HEK293T (cell line): ENCODE measurements at regions not wholly inside any gene's neighbourhood (a gene's known extent, or its start where the extent isn't known, plus 50 kb on each side); places are given as distances from the start of the nearest gene placed in this dataset.

Experiments
- CTCF ChIA-PET: fragments of 350-600 bp; formaldehyde crosslinking; extraction: SDS; loops from one replicate; lab custom pipeline; 2021; ENCODE audit warnings: antibody characterized with exemption, inconsistent platforms; lab: Yijun Ruan, JAX
- POLR2A ChIA-PET: fragments of 350-600 bp; formaldehyde crosslinking; extraction: SDS; loops from one replicate; lab custom pipeline; 2020; ENCODE audit warnings: antibody characterized with exemption, inconsistent platforms; lab: Yijun Ruan, JAX
- DNase-seq: peaks from one replicate; pipeline ENCODE4 v3.0.0; 2012; ENCODE audit warnings: mixed read lengths; ENCODE audit errors: extremely low spot score
- ARNT ChIP-seq: fragments of 450-650 bp; IDR thresholded peaks from 2 replicates; pipeline ENCODE4 v1.6.1; 2017; ENCODE audit warnings: mild to moderate bottlenecking
- BHLHE40 ChIP-seq: fragments of 450-650 bp; IDR thresholded peaks from 2 replicates; pipeline ENCODE4 v1.6.1; 2016; ENCODE audit warnings: mild to moderate bottlenecking, moderate library complexity, borderline replicate concordance
- CTBP1 ChIP-seq: fragments of 450-650 bp; IDR thresholded peaks from 2 replicates; pipeline ENCODE4 v1.6.1; 2016; ENCODE audit warnings: borderline replicate concordance
- ELF4 ChIP-seq: fragments of 450-650 bp; IDR thresholded peaks from 2 replicates; pipeline ENCODE4 v1.6.1; 2017; ENCODE audit warnings: antibody characterized with exemption
- FOXA1 ChIP-seq: fragments of 450-650 bp; IDR thresholded peaks from 2 replicates; pipeline ENCODE4 v1.6.1; 2016; ENCODE audit warnings: mild to moderate bottlenecking
- FOXK2 ChIP-seq: fragments of 450-650 bp; IDR thresholded peaks from 2 replicates; pipeline ENCODE4 v1.6.1; 2016; ENCODE audit warnings: mild to moderate bottlenecking
- FOXM1 ChIP-seq: fragments of 450-650 bp; IDR thresholded peaks from 2 replicates; pipeline ENCODE4 v1.6.1; 2017; ENCODE audit warnings: mild to moderate bottlenecking, borderline replicate concordance
- HDGF ChIP-seq: fragments of 450-650 bp; IDR thresholded peaks from 2 replicates; pipeline ENCODE4 v1.6.1; 2017; ENCODE audit warnings: antibody characterized with exemption, borderline replicate concordance
- L3MBTL2 ChIP-seq: fragments of 450-650 bp; conservative IDR thresholded peaks from 2 replicates; pipeline ENCODE4 v1.6.1; 2016; ENCODE audit warnings: mild to moderate bottlenecking
- LEF1 ChIP-seq: fragments of 450-650 bp; IDR thresholded peaks from 2 replicates; pipeline ENCODE4 v1.6.1; 2017; ENCODE audit warnings: mild to moderate bottlenecking, borderline replicate concordance
- NFRKB ChIP-seq: fragments of 450-650 bp; IDR thresholded peaks from 2 replicates; pipeline ENCODE4 v1.6.1; 2016; ENCODE audit warnings: mild to moderate bottlenecking, moderate library complexity
- PKNOX1 ChIP-seq: fragments of 450-650 bp; IDR thresholded peaks from 2 replicates; pipeline ENCODE4 v1.6.1; 2016
- SP1 ChIP-seq: fragments of 450-650 bp; IDR thresholded peaks from 2 replicates; pipeline ENCODE4 v1.6.1; 2017
- SUZ12 ChIP-seq: fragments of 450-650 bp; IDR thresholded peaks from 2 replicates; pipeline ENCODE4 v1.6.1; 2016; ENCODE audit warnings: mild to moderate bottlenecking
- TARDBP ChIP-seq: fragments of 450-650 bp; IDR thresholded peaks from 2 replicates; pipeline ENCODE4 v1.6.1; 2016
- ZNF384 ChIP-seq: fragments of 450-650 bp; IDR thresholded peaks from 2 replicates; pipeline ENCODE4 v1.6.1; 2016

GRCh38 chr5:125100951-125101350 lies 354.5 kb upstream of the ZNF608 start:
- no peak for TF ChIP-seq NFRKB
- no peak for TF ChIP-seq ELF4
- no peak for TF ChIP-seq BHLHE40
- no peak for TF ChIP-seq CTBP1
- no peak for TF ChIP-seq ZNF384
- TF ChIP-seq L3MBTL2: no peak
- TF ChIP-seq LEF1: no peak
- TF ChIP-seq FOXM1: no peak
- TF ChIP-seq PKNOX1: no peak
- no peak for TF ChIP-seq TARDBP
- no peak for TF ChIP-seq FOXK2
- no peak for TF ChIP-seq FOXA1
- TF ChIP-seq SP1: no peak
- TF ChIP-seq SUZ12: no peak
- ChIA-PET CTCF (no interaction called here), POLR2A (no interaction called here)
- DNase-seq: no peak

- CTCF ChIA-PET: no interaction called here
- DNase-seq: no peak
- TF ChIP-seq ZNF384: no peak
- no peak for TF ChIP-seq ELF4
- TF ChIP-seq PKNOX1: no peak
- TF ChIP-seq SUZ12: no peak
- no peak for TF ChIP-seq LEF1
- no peak for TF ChIP-seq HDGF
- no peak for TF ChIP-seq FOXA1
- TF ChIP-seq NFRKB: no peak
- no peak for TF ChIP-seq BHLHE40
- no peak for TF ChIP-seq ARNT
- no peak for TF ChIP-seq L3MBTL2
- TF ChIP-seq SP1: no peak
- no peak for TF ChIP-seq CTBP1
- no peak for TF ChIP-seq FOXM1
- no peak for TF ChIP-seq TARDBP
- TF ChIP-seq FOXK2: no peak
- POLR2A ChIA-PET: no interaction called here
Observed at GRCh38 chr5:125103459-125103858, 357.0 kb upstream of the ZNF608 start.

DNA sequence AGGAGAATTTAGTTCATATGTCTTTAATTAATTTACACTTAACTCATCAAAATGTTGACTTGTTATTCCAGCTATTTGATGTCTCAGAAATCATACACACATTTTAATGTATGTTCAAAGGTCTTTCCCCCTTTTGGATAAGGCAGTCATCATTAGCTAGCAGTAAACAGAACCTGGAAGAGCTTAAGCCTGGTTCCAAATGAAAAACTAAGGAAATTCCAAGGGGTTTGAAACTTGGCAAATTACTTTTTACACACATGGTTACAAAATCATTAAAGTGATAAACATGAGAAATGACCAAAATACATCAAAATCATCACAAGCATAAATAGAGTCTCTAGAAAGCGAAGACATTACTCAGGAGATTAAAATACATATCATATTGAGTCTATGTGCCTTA lies 359.8 kb upstream of the ZNF608 start:
- no peak for DNase-seq
- POLR2A ChIA-PET: no interaction called here
- TF ChIP-seq ZNF384 (no peak), SP1 (no peak)
- CTCF ChIA-PET: no interaction called here

GRCh38 chr5:125106881-125107280 lies 360.4 kb upstream of the ZNF608 start:
- ChIA-PET CTCF (no interaction called here), POLR2A (no interaction called here)
- no peak for DNase-seq
- TF ChIP-seq LEF1 (no peak), ELF4 (no peak), SUZ12 (no peak), SP1 (no peak), ZNF384 (no peak), FOXM1 (no peak), L3MBTL2 (no peak), NFRKB (no peak), BHLHE40 (no peak), CTBP1 (no peak), ARNT (no peak), HDGF (no peak), TARDBP (no peak), FOXA1 (no peak), PKNOX1 (no peak), FOXK2 (no peak)

- POLR2A ChIA-PET: no interaction called here
- no peak for DNase-seq
- CTCF ChIA-PET: no interaction called here
- TF ChIP-seq BHLHE40 (no peak), PKNOX1 (peak; percentile 82)
Observed at GRCh38 chr5:125109293-125109692, 362.9 kb upstream of the ZNF608 start.

DNA sequence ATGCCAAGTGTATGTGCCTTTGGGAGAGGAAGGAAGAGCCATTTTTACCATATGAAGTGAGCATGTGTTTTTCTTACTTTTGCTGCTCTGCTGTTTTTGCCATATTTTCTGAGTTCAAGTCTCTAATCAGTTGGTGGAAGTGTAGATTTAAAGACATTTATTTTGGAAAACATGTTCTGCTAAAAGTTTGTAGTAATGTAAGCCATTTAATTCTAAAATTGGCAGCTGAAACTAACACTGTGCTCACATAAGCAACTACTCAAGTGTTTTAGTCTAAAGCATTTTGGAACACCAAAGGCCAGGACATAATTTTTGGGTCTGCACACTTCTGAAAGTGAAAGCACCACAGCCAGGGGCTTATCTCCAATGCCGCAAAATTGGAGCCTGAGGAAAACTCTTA lies 363.4 kb upstream of the ZNF608 start:
- TF ChIP-seq FOXA1: no peak
- DNase-seq: no peak
- POLR2A ChIA-PET: no interaction called here
- CTCF ChIA-PET: interaction anchor here (0.6 kb wide), 1 partner anchor 9 kb away, joined by 3 read pairs; no protein-coding TSS in a partner anchor

- no peak for DNase-seq
- no peak for TF ChIP-seq NFRKB
- TF ChIP-seq PKNOX1: no peak
- TF ChIP-seq TARDBP: no peak
- no peak for TF ChIP-seq ELF4
- no peak for TF ChIP-seq FOXA1
- TF ChIP-seq LEF1: no peak
- TF ChIP-seq FOXK2: no peak
- TF ChIP-seq CTBP1: no peak
- no peak for TF ChIP-seq FOXM1
- TF ChIP-seq L3MBTL2: no peak
- no peak for TF ChIP-seq HDGF
- no peak for TF ChIP-seq ARNT
- TF ChIP-seq ZNF384: no peak
- no peak for TF ChIP-seq SUZ12
- TF ChIP-seq BHLHE40: no peak
- TF ChIP-seq SP1: no peak
- ChIA-PET CTCF (no interaction called here), POLR2A (no interaction called here)
Observed at GRCh38 chr5:125112196-125112595, 365.8 kb upstream of the ZNF608 start.
